Gastrocnemius medialis (tissue), 4 donors: ENCODE measurements at regions not wholly inside any gene's neighbourhood (a gene's known extent, or its start where the extent isn't known, plus 50 kb on each side); places are given as distances from the start of the nearest gene placed in this dataset.

Experiments used
- CTCF ChIP-seq, 5 experiments: fragments of 450-650 bp in 3 of 5; fragments of 200-600 bp in 2 of 5; sonication (generic) in 2 of 5; IDR thresholded peaks in 4 of 5; conservative IDR thresholded peaks in 1 of 5; 1 replicate in 4 of 5; 2 replicates in 1 of 5; pipeline ENCODE4 v1.5.1; 2016 to 2019; ENCODE audit warnings: antibody characterized with exemption in 5 of 5, mild to moderate bottlenecking in 3 of 5, moderate library complexity in 3 of 5
- POLR2A ChIP-seq, 2 donors: fragments of 450-650 bp; IDR thresholded peaks; one replicate each; pipeline ENCODE4 v1.6.1; 2017; ENCODE audit warnings: antibody characterized with exemption in 2 of 2, mild to moderate bottlenecking in 2 of 2, moderate library complexity in 2 of 2

- TF ChIP-seq POLR2A (IDR thresholded peaks at IDR 0.05): no peak
- TF ChIP-seq CTCF (IDR thresholded peaks at IDR 0.05 in 4 of 5, conservative IDR thresholded peaks at IDR 0.05 in 1 of 5): no peak
Observed at GRCh38 chr2:236862961-236863728, 222.5 kb upstream of the COPS8 start.
